ENCODE measurements at regions not wholly inside any gene's neighbourhood (a gene's known extent, or its start where the extent isn't known, plus 50 kb on each side); places are given as distances from the start of the nearest gene placed in this dataset.
"Not testable (repeated sequence)": the region's sequence is repeated elsewhere in the genome, so short reads cannot be mapped to it uniquely, and the experiment has no call there.

GRCh38 chr6:6483733-6484132, 104.8 kb upstream of the LY86 start:
- no peak for DNase-seq

- DNase-seq, result no peak
Measured at GRCh38 chr6:6484681-6485080, 103.8 kb upstream of the LY86 start.

- no peak for DNase-seq
Measured at GRCh38 chr6:6486595-6486994, 101.9 kb upstream of the LY86 start.

GRCh38 chr6:6491761-6492160, 96.8 kb upstream of the LY86 start:
- DNase-seq, result no peak

DNA sequence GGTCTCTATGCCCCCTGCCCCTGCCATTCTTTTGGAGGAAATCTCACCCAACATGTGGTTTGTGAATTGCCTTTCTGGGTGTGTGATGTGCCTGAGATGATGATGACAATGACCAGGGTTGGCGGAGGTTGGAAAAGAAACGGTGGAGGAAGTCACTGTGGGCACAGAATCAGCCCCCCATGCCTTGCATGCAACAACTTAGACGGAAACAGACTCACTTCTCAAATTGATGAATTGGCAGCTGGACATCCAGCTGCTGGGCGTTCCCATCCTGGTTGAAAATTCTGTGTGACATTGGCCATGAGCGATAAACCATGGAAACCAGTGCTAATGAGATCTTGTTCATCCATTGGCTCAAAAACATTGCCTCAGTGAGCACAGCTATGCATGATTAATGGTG, 95.8 kb upstream of the LY86 start:
- no peak for DNase-seq

DNA sequence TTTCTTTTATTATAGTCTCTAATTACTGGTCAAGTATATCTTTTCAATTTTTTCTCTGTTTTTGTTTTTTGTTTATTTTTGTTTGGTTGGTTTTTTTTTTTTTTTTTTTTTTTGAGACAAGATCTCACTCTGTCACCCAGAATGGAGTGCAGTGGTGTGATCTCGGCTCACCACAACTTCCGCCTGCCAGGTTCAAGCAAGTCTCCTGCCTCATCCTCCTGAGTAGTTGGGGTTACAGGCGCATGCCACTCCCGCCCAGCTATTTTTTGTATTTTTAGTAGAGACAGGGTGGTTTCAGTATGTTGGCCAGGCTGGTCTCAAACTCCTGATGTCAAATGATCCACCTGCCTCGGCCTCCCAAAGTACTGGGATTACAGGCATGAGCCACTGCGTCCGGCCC, 94.4 kb upstream of the LY86 start:
- not testable (repeated sequence) for DNase-seq

GRCh38 chr6:6494677-6495076, 93.8 kb upstream of the LY86 start:
- DNase-seq, result peak; percentile 75

DNA sequence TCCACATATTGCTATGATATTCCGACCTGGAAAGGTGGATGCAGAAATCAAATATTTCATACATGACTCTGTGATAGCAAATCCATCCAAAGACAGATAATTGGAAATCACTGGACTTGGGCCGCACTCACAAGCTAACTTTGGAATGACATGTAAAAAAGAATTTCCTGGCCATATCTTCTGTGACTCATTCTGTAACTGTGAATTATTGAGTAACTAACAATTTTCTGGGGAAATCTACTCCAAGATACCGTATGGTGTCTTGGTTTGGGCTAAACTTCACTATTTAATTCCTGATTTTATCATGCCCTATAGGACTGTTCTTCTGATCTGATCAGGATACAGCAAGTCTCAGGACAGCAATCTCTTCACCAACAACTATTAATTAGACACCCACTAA, 92.7 kb upstream of the LY86 start:
- no peak for DNase-seq

DNA sequence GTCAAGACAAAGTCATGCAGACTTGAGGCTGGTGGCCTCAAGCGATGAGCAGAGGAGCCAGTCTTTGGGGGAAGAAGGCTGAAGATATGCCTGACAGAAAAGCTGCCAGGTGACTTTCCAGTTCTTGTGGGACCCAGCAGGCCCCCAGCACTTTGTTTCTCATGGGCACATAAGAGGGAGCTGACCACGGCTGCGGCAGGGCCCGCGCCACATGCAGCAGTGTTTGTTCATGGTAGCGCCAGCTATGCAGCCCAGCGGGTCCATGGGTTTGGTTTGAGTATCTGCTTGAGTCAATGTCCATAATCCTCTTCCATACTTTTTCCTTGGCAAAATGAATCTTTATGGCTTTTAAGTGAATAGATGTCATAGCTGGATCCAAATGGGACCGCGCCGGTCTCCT, 91.0 kb upstream of the LY86 start:
- no peak for DNase-seq

DNA sequence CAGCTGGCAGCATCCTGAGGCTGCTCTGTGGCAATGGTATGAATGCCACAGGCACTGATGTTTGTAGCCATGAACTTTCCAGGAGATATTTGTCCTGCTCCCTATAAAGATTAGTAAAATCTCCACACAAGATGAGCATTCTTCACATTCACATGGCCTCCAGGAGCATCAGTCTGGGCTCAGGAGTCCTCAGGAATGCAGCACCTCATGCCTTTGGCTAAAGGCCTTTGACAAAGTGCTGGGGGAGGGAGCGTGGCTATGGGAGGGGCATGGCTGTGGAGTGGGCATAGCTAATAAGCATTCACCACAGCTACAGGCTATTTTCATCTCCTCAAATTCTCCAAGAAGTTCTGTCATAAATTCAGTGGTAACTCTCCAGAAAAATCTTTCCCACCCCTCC, 90.5 kb upstream of the LY86 start:
- DNase-seq, result peak; percentile 77

GRCh38 chr6:6503191-6503590, 85.3 kb upstream of the LY86 start:
- DNase-seq, result no peak

- DNase-seq, result no peak
Measured at GRCh38 chr6:6505111-6505510, 83.4 kb upstream of the LY86 start.

DNA sequence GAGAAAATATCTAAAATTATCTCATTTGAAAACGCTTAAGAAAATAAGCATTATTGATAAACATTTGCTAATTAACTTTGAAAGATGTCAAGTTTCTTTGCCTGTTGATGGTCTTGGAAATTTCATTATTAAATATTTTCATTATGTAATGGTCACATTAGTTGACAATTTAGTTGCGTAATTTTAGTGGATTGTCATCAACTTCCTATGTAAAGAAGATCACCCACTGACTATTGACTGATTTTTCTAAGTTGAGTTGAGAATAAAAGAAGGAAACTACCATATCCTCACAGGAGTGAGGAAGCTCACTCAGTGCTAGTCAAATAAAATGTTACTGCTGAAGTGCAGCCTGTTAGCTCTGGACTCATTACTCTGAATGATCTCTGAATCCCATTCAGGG, 79.9 kb upstream of the LY86 start:
- no peak for DNase-seq

DNA sequence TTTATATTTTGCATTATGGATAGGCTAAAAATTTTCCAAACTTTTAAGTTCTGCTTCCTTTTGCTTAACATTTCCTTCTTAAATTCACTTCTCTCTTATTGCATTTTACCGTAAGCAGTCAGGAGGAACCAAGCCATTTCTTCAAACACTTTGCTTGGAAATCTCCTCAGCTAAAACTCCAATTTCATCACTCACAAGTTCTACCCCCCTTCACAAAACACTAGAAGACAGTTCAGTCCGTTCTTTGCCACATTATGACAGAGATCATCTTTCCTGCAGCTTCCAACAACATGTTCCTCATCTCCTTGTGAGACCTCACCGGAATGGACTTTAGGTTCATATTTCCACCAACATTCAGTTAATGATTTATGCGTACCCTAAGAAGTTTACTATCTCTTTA, 79.2 kb upstream of the LY86 start:
- no peak for DNase-seq

GRCh38 chr6:6512711-6513110, 75.8 kb upstream of the LY86 start:
- DNase-seq, result no peak

- no peak for DNase-seq
Measured at GRCh38 chr6:6515691-6516607, 72.6 kb upstream of the LY86 start.

DNA sequence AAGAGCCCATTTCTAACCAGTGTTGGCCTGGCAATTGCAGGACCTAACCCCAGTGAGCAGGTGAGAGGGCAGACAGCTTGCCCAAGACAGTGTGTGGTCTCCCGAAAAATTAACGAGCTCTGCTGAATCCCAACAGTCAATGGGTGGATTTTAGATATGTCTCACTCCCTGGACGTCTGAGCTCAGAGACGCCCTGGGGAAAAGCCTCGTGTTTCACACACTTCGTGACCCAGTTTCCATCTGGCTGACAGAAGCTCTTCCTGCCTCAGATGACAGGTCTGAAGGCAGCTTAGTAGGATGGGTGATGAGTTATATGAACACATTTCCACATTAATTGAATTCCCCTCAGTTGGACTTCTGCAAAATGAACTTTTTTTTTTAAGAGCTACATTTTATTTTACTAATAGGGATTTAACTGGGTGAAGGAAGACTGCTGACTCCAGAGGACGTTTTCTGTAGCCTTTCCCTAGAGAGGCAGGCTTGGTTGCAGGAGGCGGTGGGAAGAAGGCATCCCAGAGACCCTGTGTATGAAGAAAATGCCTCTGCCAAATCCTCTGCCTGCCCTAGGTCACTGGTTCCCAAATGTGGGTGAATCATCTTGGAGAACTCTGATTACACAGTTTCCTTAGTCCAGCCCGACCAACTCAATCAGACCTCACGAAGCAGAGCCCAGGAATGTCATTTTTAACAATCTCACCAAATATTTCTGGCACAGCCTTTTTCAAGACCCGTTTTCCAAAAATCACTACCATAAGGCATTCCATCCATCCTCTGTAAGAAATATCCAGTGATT, 71.7 kb upstream of the LY86 start:
- no peak for DNase-seq

- DNase-seq, result no peak
Measured at GRCh38 chr6:6518631-6519427, 69.7 kb upstream of the LY86 start.

- DNase-seq, result no peak
Measured at GRCh38 chr6:6521961-6522482, 66.5 kb upstream of the LY86 start.

DNA sequence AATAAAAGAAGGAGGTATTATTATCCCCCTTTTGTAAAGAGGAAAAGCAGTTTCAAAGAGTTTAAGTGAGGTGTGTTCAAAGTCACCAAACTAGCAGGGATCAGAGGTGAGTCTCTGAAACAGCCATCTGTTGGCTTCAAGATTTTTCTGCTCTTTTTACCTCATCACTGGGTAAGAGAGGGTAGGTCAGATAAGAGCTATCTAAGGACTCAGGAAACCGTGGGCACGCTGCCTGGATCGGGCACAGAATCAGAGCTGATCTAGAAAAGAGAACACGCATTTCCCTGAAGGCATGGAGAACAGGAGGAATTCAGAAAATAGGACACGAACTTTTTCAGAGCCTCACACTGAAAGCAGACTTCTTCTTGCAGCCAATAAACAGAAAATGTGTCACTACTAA, 65.8 kb upstream of the LY86 start:
- no peak for DNase-seq

DNA sequence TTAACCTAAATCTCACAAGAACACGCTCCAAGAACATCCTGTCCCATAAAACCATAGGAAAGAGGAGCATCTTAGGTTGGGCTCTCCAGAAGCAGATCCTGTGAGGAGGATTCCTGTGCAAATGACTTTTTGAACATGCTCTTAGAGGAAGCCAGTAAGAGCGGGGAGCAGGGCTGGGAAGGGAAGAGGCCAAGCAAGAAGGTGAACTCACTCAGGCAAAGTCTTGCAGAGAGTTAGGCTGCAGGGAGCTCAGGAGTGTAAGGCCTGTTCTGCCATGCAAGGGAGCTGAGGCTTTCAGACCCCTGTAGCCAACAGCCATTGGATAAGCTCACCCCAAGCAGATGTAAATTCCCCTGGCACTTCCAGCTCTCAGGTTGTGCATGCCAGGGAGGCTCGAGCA, 63.6 kb upstream of the LY86 start:
- DNase-seq, result no peak

DNA sequence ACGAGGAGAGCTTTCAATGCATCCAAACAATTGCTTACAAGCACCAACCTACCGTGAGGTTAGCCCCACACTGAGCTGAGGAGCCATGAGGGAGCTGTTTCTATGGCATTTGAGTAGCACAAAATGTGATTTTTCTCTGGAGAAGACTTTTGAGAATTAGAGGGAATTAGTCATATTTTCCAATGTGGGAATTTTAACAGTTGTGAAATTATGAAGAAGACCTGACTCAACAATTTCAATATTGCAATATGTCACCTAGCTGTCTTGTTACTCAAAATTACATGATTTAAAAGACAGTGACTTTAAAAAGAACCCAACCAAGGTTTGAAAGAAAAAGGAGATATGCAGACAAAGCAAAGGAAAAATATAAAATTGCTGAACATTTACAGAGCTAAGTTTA, 62.6 kb upstream of the LY86 start:
- DNase-seq, result no peak

GRCh38 chr6:6529275-6529674, 59.2 kb upstream of the LY86 start:
- no peak for DNase-seq

Data from islet precursor cell (in vitro differentiated cells).